ENCODE measurements at regions not wholly inside any gene's neighbourhood (a gene's known extent, or its start where the extent isn't known, plus 50 kb on each side); places are given as distances from the start of the nearest gene placed in this dataset.

GRCh38 chr13:27011661-27012060, 159.9 kb downstream of the USP12 start:
- TF ChIP-seq POLR2AphosphoS5 (IDR thresholded peaks at IDR 0.05; ENCODE audit: low read depth, low read length) (no peak), TAF1 (IDR thresholded peaks at IDR 0.05; ENCODE audit: borderline replicate concordance, low read depth, low read length) (no peak), POLR2A (IDR thresholded peaks at IDR 0.05; ENCODE audit: low read depth, low read length) (no peak)

All from GM12892 (cell line).